SK-N-SH treated with all-trans-retinoic acid at 6 μM for 48 hours (cell line): ENCODE measurements at regions not wholly inside any gene's neighbourhood (a gene's known extent, or its start where the extent isn't known, plus 50 kb on each side); places are given as distances from the start of the nearest gene placed in this dataset.

Experiments used
- ARNTL ChIP-seq: fragments of 450-650 bp; formaldehyde crosslinking; IDR thresholded peaks from 2 replicates; pipeline ENCODE4 v1.5.0; 2020; ENCODE audit warnings: low read depth, mild to moderate bottlenecking, moderate library complexity, borderline replicate concordance
- ISL1 ChIP-seq: fragments of 250-450 bp; sonication (Bioruptor Pico); IDR thresholded peaks from 2 replicates; pipeline ENCODE4 v2.1.2; 2022; ENCODE audit warnings: mild to moderate bottlenecking, moderate library complexity
- PATZ1 ChIP-seq: fragments of 250-450 bp; sonication (Bioruptor Pico); IDR thresholded peaks from 2 replicates; pipeline ENCODE4 v1.8.0; 2020; ENCODE audit warnings: mild to moderate bottlenecking, moderate library complexity, borderline replicate concordance
- PPARA ChIP-seq: fragments of 250-450 bp; sonication (Bioruptor Pico); IDR thresholded peaks from 2 replicates; pipeline ENCODE4 v1.5.0; 2020; ENCODE audit warnings: mild to moderate bottlenecking, borderline replicate concordance
- RARB ChIP-seq: fragments of 250-450 bp; sonication (Bioruptor Pico); IDR thresholded peaks from 2 replicates; pipeline ENCODE4 v1.8.0; 2021; ENCODE audit warnings: mild to moderate bottlenecking, moderate library complexity
- ZFP3 ChIP-seq: fragments of 250-450 bp; sonication (Bioruptor Pico); IDR thresholded peaks from 2 replicates; pipeline ENCODE4 v1.5.0; 2020; ENCODE audit warnings: mild to moderate bottlenecking, moderate library complexity
- ZFP30 ChIP-seq: fragments of 450-650 bp; formaldehyde crosslinking; IDR thresholded peaks from 2 replicates; pipeline ENCODE4 v1.5.0; 2022; ENCODE audit warnings: mild to moderate bottlenecking, moderate library complexity
- ZNF8 ChIP-seq: fragments of 450-650 bp; formaldehyde crosslinking; IDR thresholded peaks from 2 replicates; pipeline ENCODE4 v1.5.0; 2020; ENCODE audit warnings: mild to moderate bottlenecking, moderate library complexity

- no peak for TF ChIP-seq ZNF8 (CRISPR knock-in tag)
- TF ChIP-seq ZFP3 (CRISPR knock-in tag) = no peak
- TF ChIP-seq PATZ1 (CRISPR knock-in tag) = no peak
- no peak for TF ChIP-seq RARB
- TF ChIP-seq ZFP30 (CRISPR knock-in tag) = no peak
- TF ChIP-seq ISL1 (CRISPR knock-in tag) = no peak
- no peak for TF ChIP-seq ARNTL (CRISPR knock-in tag)
- no peak for TF ChIP-seq PPARA (CRISPR knock-in tag)
These were observed 2302.3 kb upstream of the C9orf72 start for GRCh38 chr9:29875547-29875946.
